Neural progenitor cell (in vitro differentiated cells): ENCODE measurements at regions not wholly inside any gene's neighbourhood (a gene's known extent, or its start where the extent isn't known, plus 50 kb on each side); places are given as distances from the start of the nearest gene placed in this dataset.

Experiments used
- EZH2 ChIP-seq: fragments of 200-600 bp; sonication (generic); IDR thresholded peaks from 2 replicates; pipeline ENCODE4 v1.6.1; 2017; ENCODE audit warnings: antibody characterized with exemption, mild to moderate bottlenecking, moderate library complexity
- EZH2phosphoT487 ChIP-seq: fragments of 200-600 bp; sonication (generic); IDR thresholded peaks from 2 replicates; pipeline ENCODE4 v1.6.1; 2017; ENCODE audit warnings: antibody characterized with exemption
- TF ChIP-seq, protein P1 (sequence below): fragments of 200-600 bp; sonication (generic); IDR thresholded peaks from 2 replicates; pipeline ENCODE4 v1.5.1; 2017; ENCODE audit warnings: antibody characterized with exemption, mild to moderate bottlenecking

DNA sequence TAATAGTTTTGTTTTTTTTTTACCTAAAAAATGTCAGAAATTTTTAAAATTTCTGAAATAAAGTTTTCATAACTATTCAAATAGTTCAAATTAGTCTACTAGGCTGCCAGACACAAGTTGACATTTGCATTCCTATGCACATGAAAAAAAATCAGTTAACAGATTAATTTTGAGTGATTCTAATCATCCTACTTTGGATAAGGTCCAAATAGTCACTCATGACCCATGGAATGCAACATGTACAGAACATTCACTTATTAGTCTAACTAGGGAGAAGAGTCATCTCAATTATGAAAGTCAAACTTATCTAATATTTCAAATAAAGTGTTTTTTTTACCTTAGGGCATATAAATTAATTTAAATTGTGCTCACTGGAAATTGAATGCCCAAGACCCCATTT is 390.2 kb downstream of the EPM2A start:
- TF ChIP-seq, protein P1, sequence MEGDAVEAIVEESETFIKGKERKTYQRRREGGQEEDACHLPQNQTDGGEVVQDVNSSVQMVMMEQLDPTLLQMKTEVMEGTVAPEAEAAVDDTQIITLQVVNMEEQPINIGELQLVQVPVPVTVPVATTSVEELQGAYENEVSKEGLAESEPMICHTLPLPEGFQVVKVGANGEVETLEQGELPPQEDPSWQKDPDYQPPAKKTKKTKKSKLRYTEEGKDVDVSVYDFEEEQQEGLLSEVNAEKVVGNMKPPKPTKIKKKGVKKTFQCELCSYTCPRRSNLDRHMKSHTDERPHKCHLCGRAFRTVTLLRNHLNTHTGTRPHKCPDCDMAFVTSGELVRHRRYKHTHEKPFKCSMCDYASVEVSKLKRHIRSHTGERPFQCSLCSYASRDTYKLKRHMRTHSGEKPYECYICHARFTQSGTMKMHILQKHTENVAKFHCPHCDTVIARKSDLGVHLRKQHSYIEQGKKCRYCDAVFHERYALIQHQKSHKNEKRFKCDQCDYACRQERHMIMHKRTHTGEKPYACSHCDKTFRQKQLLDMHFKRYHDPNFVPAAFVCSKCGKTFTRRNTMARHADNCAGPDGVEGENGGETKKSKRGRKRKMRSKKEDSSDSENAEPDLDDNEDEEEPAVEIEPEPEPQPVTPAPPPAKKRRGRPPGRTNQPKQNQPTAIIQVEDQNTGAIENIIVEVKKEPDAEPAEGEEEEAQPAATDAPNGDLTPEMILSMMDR = no peak
- TF ChIP-seq EZH2 = no peak
- TF ChIP-seq EZH2phosphoT487 = no peak
